A549 (cell line): ENCODE measurements at regions not wholly inside any gene's neighbourhood (a gene's known extent, or its start where the extent isn't known, plus 50 kb on each side); places are given as distances from the start of the nearest gene placed in this dataset.

ENCODE experiments used
- ATAC-seq, 2 experiments: fragments of 200-7000 bp in 1 of 2; fragments of >200 bp in 1 of 2; cut with Nextera tagmentation in 1 of 2; cut with Tn5 transposase in 1 of 2; 3 replicates each; pipeline versions ENCODE4 v1.8.0 to v1.9.1; 2018 to 2020; ENCODE audit warnings: mild to moderate bottlenecking in 1 of 2, moderate library complexity in 1 of 2
- CTCF ChIA-PET: fragments of 300-600 bp; sonication (Branson Sonifier 250); formaldehyde crosslinking; extraction: SDS; loops from one replicate; lab custom pipeline; 2021; ENCODE audit warnings: antibody characterized with exemption, inconsistent platforms; lab: Yijun Ruan, JAX
- POLR2A ChIA-PET: fragments of 350-600 bp; formaldehyde crosslinking; extraction: SDS; loops from one replicate; lab custom pipeline; 2021; ENCODE audit warnings: antibody characterized with exemption, inconsistent platforms; lab: Yijun Ruan, JAX
- DNase-seq, 2 experiments: peaks; one replicate each; pipeline versions ENCODE4 v3.0.0 to v3.0.0-alpha.2; 2011 to 2016; ENCODE audit warnings: low read depth in 1 of 2, low spot score in 1 of 2
- FAIRE-seq: peaks from 2 replicates; lab custom pipeline; 2011; peaks lifted over from hg19 to GRCh38; lab: Jason Lieb, UNC
- H3K27ac ChIP-seq, 2 experiments: fragments of >200 bp; sonication (Bioruptor Twin); formaldehyde crosslinking; 3 replicates each; pipeline ENCODE4 v1.5.1; 2016 to 2017
- H3K4me1 ChIP-seq: fragments of >200 bp; sonication (Bioruptor Twin); formaldehyde crosslinking; 3 replicates; pipeline ENCODE4 v1.6.1; 2016
- H3K4me2 ChIP-seq: fragments of >200 bp; sonication (Bioruptor Twin); formaldehyde crosslinking; 3 replicates; pipeline ENCODE4 v1.6.1; 2016
- H3K4me3 ChIP-seq: fragments of >200 bp; sonication (Bioruptor Twin); formaldehyde crosslinking; 3 replicates; pipeline ENCODE4 v1.5.1; 2016
- H3K9me3 ChIP-seq: fragments of >200 bp; sonication (Bioruptor Twin); formaldehyde crosslinking; 3 replicates; pipeline ENCODE4 v1.6.1; 2016
- CEBPB ChIP-seq, 2 experiments: fragments of >200 bp in 1 of 2; sonication (Bioruptor Twin) in 1 of 2; formaldehyde crosslinking in 1 of 2; IDR thresholded peaks; 2 replicates each; pipeline ENCODE4 v1.6.1; 2012 to 2016
- FOSL2 ChIP-seq, 2 experiments: fragments of 450-650 bp in 1 of 2; fragments of >200 bp in 1 of 2; sonication (Bioruptor Twin) in 1 of 2; formaldehyde crosslinking; IDR thresholded peaks; 2 replicates each; pipeline versions ENCODE4 v1.5.0 to v1.6.1; 2016 to 2020; ENCODE audit warnings: mild to moderate bottlenecking in 1 of 2, moderate library complexity in 1 of 2
- GATA3 ChIP-seq: IDR thresholded peaks from 2 replicates; pipeline ENCODE4 v1.6.1; 2012; ENCODE audit warnings: borderline replicate concordance
- HOXB5 ChIP-seq: fragments of 250-450 bp; sonication (Bioruptor Pico); IDR thresholded peaks from 2 replicates; pipeline ENCODE4 v1.5.0; 2020; ENCODE audit warnings: mild to moderate bottlenecking, moderate library complexity
- NFE2L2 ChIP-seq: fragments of 150-350 bp; conservative IDR thresholded peaks from 2 replicates; pipeline ENCODE4 v1.6.1; 2014; ENCODE audit warnings: low read length
- POLR2A ChIP-seq: IDR thresholded peaks from 2 replicates; pipeline ENCODE4 v1.6.1; 2012; ENCODE audit warnings: mild to moderate bottlenecking, low read length
- RARB ChIP-seq: fragments of 250-450 bp; sonication (Bioruptor Pico); IDR thresholded peaks from 2 replicates; pipeline ENCODE4 v1.8.0; 2021; ENCODE audit warnings: mild to moderate bottlenecking, moderate library complexity
- RFX5 ChIP-seq: fragments of 450-650 bp; IDR thresholded peaks from 2 replicates; pipeline ENCODE4 v1.7.1; 2014; ENCODE audit warnings: antibody characterized with exemption, mild to moderate bottlenecking, moderate library complexity
- SREBF2 ChIP-seq: fragments of 450-650 bp; IDR thresholded peaks from 2 replicates; pipeline ENCODE4 v1.6.1; 2014; ENCODE audit warnings: mild to moderate bottlenecking, moderate library complexity
- ZSCAN20 ChIP-seq: fragments of 250-450 bp; sonication (Bioruptor Pico); IDR thresholded peaks from 2 replicates; pipeline ENCODE4 v1.8.0; 2022; ENCODE audit warnings: mild to moderate bottlenecking, moderate library complexity
- WGBS: methylation state at CpG from one replicate; pipeline ENCODE4 v1.1.6; 2017; ENCODE audit errors: missing lambda C conversion rate; 5-methylcytosine and 5-hydroxymethylcytosine counted together
- TF ChIP-seq, protein P1 (sequence below): fragments of 150-350 bp; IDR thresholded peaks from 2 replicates; pipeline ENCODE4 v1.6.1; 2014; ENCODE audit warnings: low read depth, mild to moderate bottlenecking, low read length
- TF ChIP-seq, protein P2 (sequence below): fragments of 200-600 bp; sonication (generic); IDR thresholded peaks from 2 replicates; pipeline ENCODE4 v1.6.1; 2016; ENCODE audit warnings: antibody characterized with exemption, mild to moderate bottlenecking, moderate library complexity
- TF ChIP-seq, protein P3 (sequence below): fragments of 250-450 bp; sonication (Bioruptor Pico); IDR thresholded peaks from 2 replicates; pipeline ENCODE4 v1.5.0; 2021; ENCODE audit warnings: mild to moderate bottlenecking, moderate library complexity, borderline replicate concordance
- TF ChIP-seq, protein P4 (sequence below): fragments of 450-650 bp; IDR thresholded peaks from 2 replicates; pipeline ENCODE4 v1.6.1; 2014; ENCODE audit warnings: antibody characterized with exemption

DNA sequence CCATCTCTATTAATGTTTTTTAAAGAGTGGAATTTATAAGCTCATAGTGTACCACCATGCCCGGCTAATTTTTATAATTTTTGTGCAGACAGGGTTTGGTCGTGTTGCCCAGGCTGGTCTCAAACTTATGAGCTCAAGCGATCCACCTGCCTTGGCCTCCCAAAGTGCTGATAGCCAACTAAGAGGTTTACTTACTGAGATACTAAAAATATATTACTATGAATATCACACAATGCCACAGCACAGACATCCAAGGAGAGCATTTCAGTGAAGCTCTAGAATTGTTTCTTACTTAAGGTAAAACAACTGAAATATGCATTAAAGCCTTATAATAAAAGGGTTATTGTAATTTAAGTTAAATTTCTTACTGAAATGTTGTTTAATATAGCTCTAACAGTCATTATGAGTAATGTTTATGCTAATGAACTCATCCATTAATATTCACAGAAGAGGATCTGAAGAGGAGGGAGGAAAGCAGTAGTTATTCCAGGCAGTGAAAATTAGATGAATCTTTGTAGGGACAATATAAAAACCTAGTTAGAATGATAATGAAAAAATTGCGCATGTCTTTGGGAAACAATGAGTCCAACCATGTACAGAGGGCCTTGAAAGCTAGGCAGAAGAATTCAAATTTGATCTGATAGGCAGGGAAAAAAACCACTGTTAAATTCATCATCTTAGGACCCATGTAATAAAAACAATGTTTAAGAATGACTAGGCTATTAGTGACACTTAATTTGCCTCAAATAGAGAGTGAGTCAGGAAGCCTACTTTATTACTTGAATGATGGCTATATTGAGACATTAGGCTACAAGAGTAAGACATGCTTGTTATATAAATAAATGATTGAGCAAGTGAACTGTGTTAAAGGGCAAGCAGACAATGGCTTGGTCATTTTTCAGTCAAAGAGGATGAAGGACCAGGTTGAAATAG lies 99.2 kb downstream of the SLC41A2 start:
- Histone ChIP-seq H3K27ac (no peak overlapping the region), H3K4me1 (no peaks in the 10 kb centered on the region), H3K4me3 (no peak overlapping the region), H3K4me2 (no peak overlapping the region), H3K9me3 (no peaks in the 10 kb centered on the region)
- FAIRE-seq (no peak), DNase-seq (no peak), ATAC-seq (no peak)
- ChIA-PET POLR2A (no interaction called here), CTCF (no interaction called here)
- WGBS: 93% methylated on average over 4 of the region's 4 CpGs
- TF ChIP-seq RARB (CRISPR knock-in tag) (no peak), HOXB5 (CRISPR knock-in tag) (no peak), SREBF2 (no peak)
- TF ChIP-seq, protein P1, sequence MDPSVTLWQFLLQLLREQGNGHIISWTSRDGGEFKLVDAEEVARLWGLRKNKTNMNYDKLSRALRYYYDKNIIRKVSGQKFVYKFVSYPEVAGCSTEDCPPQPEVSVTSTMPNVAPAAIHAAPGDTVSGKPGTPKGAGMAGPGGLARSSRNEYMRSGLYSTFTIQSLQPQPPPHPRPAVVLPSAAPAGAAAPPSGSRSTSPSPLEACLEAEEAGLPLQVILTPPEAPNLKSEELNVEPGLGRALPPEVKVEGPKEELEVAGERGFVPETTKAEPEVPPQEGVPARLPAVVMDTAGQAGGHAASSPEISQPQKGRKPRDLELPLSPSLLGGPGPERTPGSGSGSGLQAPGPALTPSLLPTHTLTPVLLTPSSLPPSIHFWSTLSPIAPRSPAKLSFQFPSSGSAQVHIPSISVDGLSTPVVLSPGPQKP: no peak
- TF ChIP-seq, protein P2, sequence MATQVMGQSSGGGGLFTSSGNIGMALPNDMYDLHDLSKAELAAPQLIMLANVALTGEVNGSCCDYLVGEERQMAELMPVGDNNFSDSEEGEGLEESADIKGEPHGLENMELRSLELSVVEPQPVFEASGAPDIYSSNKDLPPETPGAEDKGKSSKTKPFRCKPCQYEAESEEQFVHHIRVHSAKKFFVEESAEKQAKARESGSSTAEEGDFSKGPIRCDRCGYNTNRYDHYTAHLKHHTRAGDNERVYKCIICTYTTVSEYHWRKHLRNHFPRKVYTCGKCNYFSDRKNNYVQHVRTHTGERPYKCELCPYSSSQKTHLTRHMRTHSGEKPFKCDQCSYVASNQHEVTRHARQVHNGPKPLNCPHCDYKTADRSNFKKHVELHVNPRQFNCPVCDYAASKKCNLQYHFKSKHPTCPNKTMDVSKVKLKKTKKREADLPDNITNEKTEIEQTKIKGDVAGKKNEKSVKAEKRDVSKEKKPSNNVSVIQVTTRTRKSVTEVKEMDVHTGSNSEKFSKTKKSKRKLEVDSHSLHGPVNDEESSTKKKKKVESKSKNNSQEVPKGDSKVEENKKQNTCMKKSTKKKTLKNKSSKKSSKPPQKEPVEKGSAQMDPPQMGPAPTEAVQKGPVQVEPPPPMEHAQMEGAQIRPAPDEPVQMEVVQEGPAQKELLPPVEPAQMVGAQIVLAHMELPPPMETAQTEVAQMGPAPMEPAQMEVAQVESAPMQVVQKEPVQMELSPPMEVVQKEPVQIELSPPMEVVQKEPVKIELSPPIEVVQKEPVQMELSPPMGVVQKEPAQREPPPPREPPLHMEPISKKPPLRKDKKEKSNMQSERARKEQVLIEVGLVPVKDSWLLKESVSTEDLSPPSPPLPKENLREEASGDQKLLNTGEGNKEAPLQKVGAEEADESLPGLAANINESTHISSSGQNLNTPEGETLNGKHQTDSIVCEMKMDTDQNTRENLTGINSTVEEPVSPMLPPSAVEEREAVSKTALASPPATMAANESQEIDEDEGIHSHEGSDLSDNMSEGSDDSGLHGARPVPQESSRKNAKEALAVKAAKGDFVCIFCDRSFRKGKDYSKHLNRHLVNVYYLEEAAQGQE: no peak

DNA sequence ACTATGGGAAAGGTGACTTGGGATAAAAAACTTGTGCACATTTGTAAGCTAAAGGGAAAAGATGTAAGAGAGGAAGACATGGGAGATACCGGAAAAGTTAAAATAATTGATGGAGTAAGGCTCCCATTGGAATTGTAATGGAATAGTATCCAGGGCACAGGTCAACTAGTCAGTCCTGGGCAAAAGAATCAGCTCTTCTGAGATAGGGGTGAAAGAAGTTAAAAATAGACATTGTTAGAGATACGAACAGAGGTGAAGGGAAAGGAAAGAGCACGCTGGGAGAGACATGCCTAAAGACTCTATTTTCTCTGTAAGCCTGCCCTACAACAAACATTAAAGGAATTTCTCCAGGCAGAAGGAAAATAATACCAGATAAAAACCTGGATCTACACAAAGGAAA lies 101.6 kb downstream of the SLC41A2 start:
- DNase-seq (no peak), ATAC-seq (no peak), FAIRE-seq (no peak)
- TF ChIP-seq NFE2L2 (no peak), FOSL2 (IDR thresholded peaks at IDR 0.05) (no peak), FOSL2 (CRISPR knock-in tag; IDR thresholded peaks at IDR 0.05) (no peak), ZSCAN20 (CRISPR knock-in tag) (no peak), CEBPB (IDR thresholded peaks at IDR 0.05) (no peak), GATA3 (no peak), POLR2A (no peak), RFX5 (no peak)
- TF ChIP-seq, protein P2: no peak
- TF ChIP-seq, protein P3, sequence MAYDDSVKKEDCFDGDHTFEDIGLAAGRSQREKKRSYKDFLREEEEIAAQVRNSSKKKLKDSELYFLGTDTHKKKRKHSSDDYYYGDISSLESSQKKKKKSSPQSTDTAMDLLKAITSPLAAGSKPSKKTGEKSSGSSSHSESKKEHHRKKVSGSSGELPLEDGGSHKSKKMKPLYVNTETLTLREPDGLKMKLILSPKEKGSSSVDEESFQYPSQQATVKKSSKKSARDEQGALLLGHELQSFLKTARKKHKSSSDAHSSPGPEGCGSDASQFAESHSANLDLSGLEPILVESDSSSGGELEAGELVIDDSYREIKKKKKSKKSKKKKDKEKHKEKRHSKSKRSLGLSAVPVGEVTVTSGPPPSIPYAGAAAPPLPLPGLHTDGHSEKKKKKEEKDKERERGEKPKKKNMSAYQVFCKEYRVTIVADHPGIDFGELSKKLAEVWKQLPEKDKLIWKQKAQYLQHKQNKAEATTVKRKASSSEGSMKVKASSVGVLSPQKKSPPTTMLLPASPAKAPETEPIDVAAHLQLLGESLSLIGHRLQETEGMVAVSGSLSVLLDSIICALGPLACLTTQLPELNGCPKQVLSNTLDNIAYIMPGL: no peak
- TF ChIP-seq, protein P4, sequence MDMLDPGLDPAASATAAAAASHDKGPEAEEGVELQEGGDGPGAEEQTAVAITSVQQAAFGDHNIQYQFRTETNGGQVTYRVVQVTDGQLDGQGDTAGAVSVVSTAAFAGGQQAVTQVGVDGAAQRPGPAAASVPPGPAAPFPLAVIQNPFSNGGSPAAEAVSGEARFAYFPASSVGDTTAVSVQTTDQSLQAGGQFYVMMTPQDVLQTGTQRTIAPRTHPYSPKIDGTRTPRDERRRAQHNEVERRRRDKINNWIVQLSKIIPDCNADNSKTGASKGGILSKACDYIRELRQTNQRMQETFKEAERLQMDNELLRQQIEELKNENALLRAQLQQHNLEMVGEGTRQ: no peak
- Histone ChIP-seq H3K27ac (no peak overlapping the region), H3K4me2 (no peak overlapping the region), H3K9me3 (no peaks in the 10 kb centered on the region), H3K4me1 (no peaks in the 10 kb centered on the region), H3K4me3 (no peak overlapping the region)
- CTCF ChIA-PET: interaction anchor here (0.9 to 1.3 kb wide), 3 partner anchors 10 to 475 kb away, joined by 3 to 5 read pairs (median 4); no protein-coding TSS in a partner anchor
- WGBS: 91% methylated on average over 3 of the region's 3 CpGs
- POLR2A ChIA-PET: no interaction called here
